Chondrocyte (in vitro differentiated cells): ENCODE measurements at regions not wholly inside any gene's neighbourhood (a gene's known extent, or its start where the extent isn't known, plus 50 kb on each side); places are given as distances from the start of the nearest gene placed in this dataset.

Experiments
- DNase-seq: peaks from one replicate; pipeline ENCODE4 v3.0.0; 2021; ENCODE audit warnings: mixed read lengths, low spot score
- H3K27ac Mint-ChIP-seq: one replicate; pipeline ENCODE4 v1.8.0; 2021; ENCODE audit warnings: mild to moderate bottlenecking, moderate library complexity, mixed read lengths; ENCODE audit not compliant: unreplicated experiment
- H3K27me3 Mint-ChIP-seq: 2 replicates; pipeline ENCODE4 v1.8.0; 2021; ENCODE audit warnings: low read depth, mixed read lengths
- H3K36me3 Mint-ChIP-seq: 2 replicates; pipeline ENCODE4 v1.8.0; 2021; ENCODE audit warnings: low read depth, mixed read lengths
- H3K4me1 Mint-ChIP-seq: 2 replicates; pipeline ENCODE4 v1.8.0; 2021; ENCODE audit warnings: low read depth, mild to moderate bottlenecking, mixed read lengths
- H3K4me3 Mint-ChIP-seq: one replicate; pipeline ENCODE4 v1.8.0; 2021; ENCODE audit warnings: mild to moderate bottlenecking, moderate library complexity, mixed read lengths; ENCODE audit not compliant: unreplicated experiment
- H3K9me3 Mint-ChIP-seq: 2 replicates; pipeline ENCODE4 v1.8.0; 2021; ENCODE audit warnings: low read depth, mixed read lengths
- TF ChIP-seq, protein P1 (sequence below): fragments of 200-600 bp; sonication (generic); IDR thresholded peaks from 2 replicates; pipeline ENCODE4 v1.5.0; 2021; ENCODE audit warnings: antibody characterized with exemption, mild to moderate bottlenecking, moderate library complexity

DNA sequence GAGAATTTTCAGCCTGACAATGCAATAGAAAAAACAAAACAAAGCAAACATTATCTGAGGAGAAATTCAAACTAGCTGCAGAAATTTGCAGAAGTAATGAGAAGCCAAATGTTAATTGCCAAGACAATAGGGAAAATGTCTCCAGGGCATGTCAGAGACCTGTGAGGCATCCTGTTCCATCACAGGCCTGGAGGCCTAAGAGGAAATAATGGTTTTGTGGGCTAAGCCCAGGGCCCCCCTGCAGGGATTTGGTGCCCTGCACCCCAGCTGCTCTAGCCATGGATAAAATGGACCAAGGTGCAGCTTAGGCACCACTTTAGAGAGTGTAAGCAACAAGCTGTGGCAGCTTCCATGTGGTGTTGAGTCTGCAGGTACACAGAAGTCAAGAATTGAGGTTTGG, 401.2 kb upstream of the NECTIN3 start:
- Mint-ChIP-seq H3K36me3 (peaks cover 10% of the 10 kb centered on the region), H3K27me3 (no peaks in the 10 kb centered on the region), H3K27ac (no peak overlapping the region), H3K4me1 (peaks cover 17% of the 10 kb centered on the region), H3K9me3 (peaks cover 34% of the 10 kb centered on the region), H3K4me3 (no peak overlapping the region)
- TF ChIP-seq, protein P1, sequence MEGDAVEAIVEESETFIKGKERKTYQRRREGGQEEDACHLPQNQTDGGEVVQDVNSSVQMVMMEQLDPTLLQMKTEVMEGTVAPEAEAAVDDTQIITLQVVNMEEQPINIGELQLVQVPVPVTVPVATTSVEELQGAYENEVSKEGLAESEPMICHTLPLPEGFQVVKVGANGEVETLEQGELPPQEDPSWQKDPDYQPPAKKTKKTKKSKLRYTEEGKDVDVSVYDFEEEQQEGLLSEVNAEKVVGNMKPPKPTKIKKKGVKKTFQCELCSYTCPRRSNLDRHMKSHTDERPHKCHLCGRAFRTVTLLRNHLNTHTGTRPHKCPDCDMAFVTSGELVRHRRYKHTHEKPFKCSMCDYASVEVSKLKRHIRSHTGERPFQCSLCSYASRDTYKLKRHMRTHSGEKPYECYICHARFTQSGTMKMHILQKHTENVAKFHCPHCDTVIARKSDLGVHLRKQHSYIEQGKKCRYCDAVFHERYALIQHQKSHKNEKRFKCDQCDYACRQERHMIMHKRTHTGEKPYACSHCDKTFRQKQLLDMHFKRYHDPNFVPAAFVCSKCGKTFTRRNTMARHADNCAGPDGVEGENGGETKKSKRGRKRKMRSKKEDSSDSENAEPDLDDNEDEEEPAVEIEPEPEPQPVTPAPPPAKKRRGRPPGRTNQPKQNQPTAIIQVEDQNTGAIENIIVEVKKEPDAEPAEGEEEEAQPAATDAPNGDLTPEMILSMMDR: no peak
- no peak for DNase-seq

DNA sequence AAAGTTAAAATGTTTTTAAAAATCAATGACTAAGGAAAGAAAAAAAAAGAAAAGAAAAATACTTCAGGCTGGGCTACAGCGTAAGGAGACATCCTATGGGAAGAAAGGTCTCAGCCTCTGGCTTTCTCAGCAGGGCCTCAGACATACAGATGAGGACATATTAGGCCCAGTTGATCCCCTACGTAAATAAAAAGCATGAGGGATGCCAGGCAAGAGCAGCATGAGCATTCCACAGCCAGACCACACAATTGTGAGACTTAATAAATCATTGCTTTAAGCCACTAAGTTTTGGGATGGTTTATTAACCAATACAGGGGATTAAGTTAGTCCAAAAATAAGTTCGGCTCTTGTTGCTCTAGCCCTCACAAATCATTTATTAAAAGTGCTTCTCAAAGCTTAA, 394.1 kb upstream of the NECTIN3 start:
- peaks cover 23% of the 10 kb centered on the region for H3K9me3 Mint-ChIP-seq
- H3K27me3 Mint-ChIP-seq: no peaks in the 10 kb centered on the region
- H3K36me3 Mint-ChIP-seq: no peaks in the 10 kb centered on the region
- DNase-seq: no peak
- H3K4me1 Mint-ChIP-seq: peaks cover 6% of the 10 kb centered on the region
- H3K27ac Mint-ChIP-seq: no peak overlapping the region
- H3K4me3 Mint-ChIP-seq: no peak overlapping the region
- TF ChIP-seq, protein P1: no peak

DNA sequence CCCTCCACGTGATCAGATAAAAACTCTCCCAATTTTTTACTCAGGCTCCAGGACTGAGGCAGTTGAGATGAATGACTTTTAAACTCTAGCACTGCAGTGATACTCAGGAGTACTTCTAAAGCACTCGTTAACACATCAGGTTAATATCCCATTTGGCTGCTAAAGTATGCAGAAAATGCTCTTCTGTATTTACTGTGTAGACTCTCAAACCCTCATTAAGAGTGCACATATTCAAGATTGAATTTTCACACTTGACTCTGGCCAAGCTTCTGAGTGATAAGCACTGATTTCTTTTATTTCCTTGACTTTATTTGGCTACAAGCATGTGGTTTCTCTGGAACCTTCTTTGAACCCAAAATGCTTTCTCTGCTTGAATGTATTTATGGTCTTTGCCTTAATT, 392.3 kb upstream of the NECTIN3 start:
- Mint-ChIP-seq H3K4me3 (no peak overlapping the region), H3K9me3 (peaks cover 15% of the 10 kb centered on the region), H3K27ac (no peak overlapping the region), H3K4me1 (peaks cover 6% of the 10 kb centered on the region), H3K27me3 (no peaks in the 10 kb centered on the region), H3K36me3 (peaks cover 3% of the 10 kb centered on the region)
- TF ChIP-seq, protein P1: no peak
- DNase-seq: no peak

DNA sequence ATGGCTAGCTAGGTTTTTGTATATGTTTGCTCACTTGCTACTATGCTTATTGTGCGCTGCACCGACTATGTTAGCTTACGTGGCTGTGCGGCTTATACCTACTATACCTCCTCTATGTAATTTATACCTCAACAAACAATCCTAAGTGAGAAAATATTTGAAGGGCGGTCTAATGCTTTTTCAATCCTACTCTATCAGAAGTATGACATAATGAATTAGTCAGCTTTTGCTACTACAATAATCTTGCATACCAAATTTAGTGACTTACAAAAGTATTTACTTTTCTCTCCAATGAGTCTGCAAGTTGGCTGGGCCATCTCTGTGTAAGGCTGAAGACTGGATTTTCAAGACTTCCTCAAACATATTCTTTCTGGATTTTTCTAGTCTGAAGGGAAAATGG, 391.2 kb upstream of the NECTIN3 start:
- TF ChIP-seq, protein P1: no peak
- no peak for DNase-seq
- Mint-ChIP-seq H3K4me3 (no peak overlapping the region), H3K27me3 (no peaks in the 10 kb centered on the region), H3K4me1 (peaks cover 6% of the 10 kb centered on the region), H3K9me3 (peaks cover 9% of the 10 kb centered on the region), H3K27ac (no peak overlapping the region), H3K36me3 (peaks cover 3% of the 10 kb centered on the region)

DNA sequence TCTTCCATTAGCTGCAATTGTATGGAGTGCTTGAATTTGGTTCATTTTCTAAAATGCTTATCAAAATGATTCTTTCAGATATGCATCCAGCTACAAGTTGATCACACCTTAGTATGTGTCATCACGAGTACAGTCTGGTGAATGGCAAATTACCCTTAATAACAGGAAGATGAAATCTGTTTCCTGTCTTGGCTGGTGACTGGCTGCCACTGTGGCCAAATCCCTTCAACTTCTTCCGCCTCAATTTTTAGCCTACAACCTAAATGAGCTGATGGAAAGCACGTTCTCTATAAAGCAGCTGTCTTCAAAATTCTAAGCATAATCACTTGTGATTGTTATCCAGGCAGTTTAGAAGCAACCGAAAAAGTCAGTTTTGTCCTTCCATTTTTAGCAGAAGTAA, 387.1 kb upstream of the NECTIN3 start:
- Mint-ChIP-seq H3K4me1 (no peaks in the 10 kb centered on the region), H3K36me3 (peaks cover 3% of the 10 kb centered on the region), H3K9me3 (peaks cover 2% of the 10 kb centered on the region), H3K27me3 (no peaks in the 10 kb centered on the region), H3K4me3 (no peak overlapping the region), H3K27ac (no peak overlapping the region)
- DNase-seq: no peak
- TF ChIP-seq, protein P1: no peak
